ENCODE measurements at regions not wholly inside any gene's neighbourhood (a gene's known extent, or its start where the extent isn't known, plus 50 kb on each side); places are given as distances from the start of the nearest gene placed in this dataset.

- Histone ChIP-seq H3K27ac (no peak overlapping the region), H3K4me1 (no peaks in the 10 kb centered on the region), H3K36me3 (ENCODE audit: low read depth, missing control alignments) (no peaks in the 10 kb centered on the region), H3K27me3 (no peaks in the 10 kb centered on the region), H3K9me3 (no peaks in the 10 kb centered on the region), H3K4me3 (no peak overlapping the region)
- no peak for DNase-seq
- TF ChIP-seq CTCF (IDR thresholded peaks at IDR 0.05): no peak
- TF ChIP-seq POLR2A (IDR thresholded peaks at IDR 0.05): no peak
- WGBS, 2 donors: 69 to 73% methylated on average over 3 of the region's 3 CpGs
- intact Hi-C loops (cut with DNase I; ENCODE audit: low total_unique reads): no loop called here
Measured at GRCh38 chr9:75715360-75715759, 175.1 kb upstream of the PCSK5 start.

GRCh38 chr9:75718677-75719076 lies 171.8 kb upstream of the PCSK5 start:
- no peaks in the 10 kb centered on the region for H3K36me3 ChIP-seq (ENCODE audit: low read depth, missing control alignments)
- intact Hi-C loops (cut with DNase I; ENCODE audit: low total_unique reads): no loop called here
- 77 to 86% methylated on average over 2 of the region's 2 CpGs for WGBS, 2 donors

DNA sequence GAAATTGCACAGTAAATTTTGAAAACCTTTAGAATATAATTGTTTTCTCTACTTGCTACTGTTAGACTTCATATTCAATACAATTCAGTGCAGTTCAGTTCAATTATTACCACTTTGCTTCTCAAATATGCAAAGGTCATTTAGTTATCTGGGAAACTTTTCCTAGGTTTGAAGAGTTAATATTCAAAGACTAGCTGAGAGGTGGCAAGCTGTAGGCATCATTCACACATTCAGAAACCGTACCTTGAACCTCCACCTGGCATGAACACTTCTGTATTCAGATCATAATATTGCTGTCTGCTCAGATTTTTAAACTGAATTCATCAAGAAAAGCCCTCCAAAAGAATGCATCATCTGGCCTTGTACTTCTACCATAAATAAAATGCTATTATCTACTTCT lies 162.1 kb upstream of the PCSK5 start:
- Histone ChIP-seq H3K4me3 (no peak overlapping the region), H3K27ac (no peak overlapping the region), H3K36me3 (ENCODE audit: low read depth, missing control alignments) (no peaks in the 10 kb centered on the region), H3K27me3 (no peaks in the 10 kb centered on the region), H3K4me1 (no peaks in the 10 kb centered on the region), H3K9me3 (no peaks in the 10 kb centered on the region)
- intact Hi-C loops (cut with DNase I; ENCODE audit: low total_unique reads): no loop called here
- no peak for TF ChIP-seq CTCF (IDR thresholded peaks at IDR 0.05)
- TF ChIP-seq POLR2A (IDR thresholded peaks at IDR 0.05): no peak
- 68 to 84% methylated on average over 1 of the region's 1 CpG for WGBS, 2 donors
- no peak for DNase-seq

More at GRCh38 chr9:75718677-75719076, 171.8 kb upstream of the PCSK5 start:
- no peak overlapping the region for H3K4me3 ChIP-seq
- DNase-seq: no peak
- H3K27me3 ChIP-seq: no peaks in the 10 kb centered on the region
- TF ChIP-seq CTCF (IDR thresholded peaks at IDR 0.05) (no peak), POLR2A (IDR thresholded peaks at IDR 0.05) (no peak)
- H3K9me3 ChIP-seq: no peaks in the 10 kb centered on the region
- H3K4me1 ChIP-seq: no peaks in the 10 kb centered on the region
- H3K27ac ChIP-seq: no peak overlapping the region

GRCh38 chr9:75734802-75735201 lies 155.7 kb upstream of the PCSK5 start:
- 95% methylated on average over 3 of the region's 3 CpGs for WGBS, 2 donors
- no peak overlapping the region for H3K4me3 ChIP-seq
- no peak overlapping the region for H3K27ac ChIP-seq
- TF ChIP-seq CTCF (IDR thresholded peaks at IDR 0.05) (no peak), POLR2A (IDR thresholded peaks at IDR 0.05) (no peak)
- no peak for DNase-seq
- intact Hi-C loops (cut with DNase I; ENCODE audit: low total_unique reads): no loop called here
- no peaks in the 10 kb centered on the region for H3K4me1 ChIP-seq
- H3K36me3 ChIP-seq (ENCODE audit: low read depth, missing control alignments): no peaks in the 10 kb centered on the region
- H3K27me3 ChIP-seq: no peaks in the 10 kb centered on the region
- H3K9me3 ChIP-seq: no peaks in the 10 kb centered on the region

GRCh38 chr9:75739884-75740611 lies 150.4 kb upstream of the PCSK5 start:
- no peak overlapping the region for H3K4me3 ChIP-seq
- TF ChIP-seq CTCF (IDR thresholded peaks at IDR 0.05): no peak
- no peak for TF ChIP-seq POLR2A (IDR thresholded peaks at IDR 0.05)
- H3K27ac ChIP-seq: no peak overlapping the region
- H3K36me3 ChIP-seq (ENCODE audit: low read depth, missing control alignments): no peaks in the 10 kb centered on the region
- peaks cover 4% of the 10 kb centered on the region for H3K4me1 ChIP-seq
- DNase-seq: no peak
- H3K9me3 ChIP-seq: no peaks in the 10 kb centered on the region
- intact Hi-C loops (cut with DNase I; ENCODE audit: low total_unique reads): no loop called here
- no peaks in the 10 kb centered on the region for H3K27me3 ChIP-seq
- WGBS, 2 donors: 41 to 52% methylated on average over 4 of the region's 4 CpGs

Data from testis (tissue), 2 donors.